Fibroblast of the aortic adventitia (primary cell): ENCODE measurements at regions not wholly inside any gene's neighbourhood (a gene's known extent, or its start where the extent isn't known, plus 50 kb on each side); places are given as distances from the start of the nearest gene placed in this dataset.
"Not testable (repeated sequence)": the region's sequence is repeated elsewhere in the genome, so short reads cannot be mapped to it uniquely, and the experiment has no call there.

ENCODE experiments used
- DNase-seq: peaks from one replicate; pipeline ENCODE4 v3.0.0-alpha.2; 2010; ENCODE audit warnings: low read depth
- H3K4me3 ChIP-seq: 2 replicates; pipeline ENCODE4 v1.5.1; 2011; ENCODE audit warnings: low read depth, mild to moderate bottlenecking, control low read depth, low read length, moderate library complexity
- TF ChIP-seq, protein P1 (sequence below): IDR thresholded peaks from 2 replicates; pipeline ENCODE4 v1.5.1; 2011; ENCODE audit warnings: mild to moderate bottlenecking, low read length, control low read depth, inconsistent platforms; ENCODE audit not compliant: insufficient read depth

DNA sequence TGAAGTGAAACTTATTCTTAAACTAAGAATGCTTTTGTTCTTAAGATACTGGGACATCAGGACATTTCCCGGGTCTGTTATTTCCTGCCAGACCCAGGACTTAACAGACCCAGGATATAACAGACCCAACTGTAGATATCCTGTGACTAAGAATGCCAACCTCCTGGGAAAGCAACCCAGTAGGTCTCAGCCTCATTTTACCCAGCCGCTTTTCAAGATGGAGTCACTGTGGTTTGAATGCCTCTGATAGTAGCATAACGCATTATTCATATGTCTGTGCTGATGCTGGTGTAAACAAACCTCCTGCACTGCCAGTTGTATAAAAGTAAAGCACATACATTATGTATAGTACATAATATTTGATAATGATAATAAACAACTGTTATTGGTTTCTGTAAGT lies 185.8 kb upstream of the GPRIN3 start:
- peak; percentile 16 for DNase-seq
- TF ChIP-seq, protein P1, sequence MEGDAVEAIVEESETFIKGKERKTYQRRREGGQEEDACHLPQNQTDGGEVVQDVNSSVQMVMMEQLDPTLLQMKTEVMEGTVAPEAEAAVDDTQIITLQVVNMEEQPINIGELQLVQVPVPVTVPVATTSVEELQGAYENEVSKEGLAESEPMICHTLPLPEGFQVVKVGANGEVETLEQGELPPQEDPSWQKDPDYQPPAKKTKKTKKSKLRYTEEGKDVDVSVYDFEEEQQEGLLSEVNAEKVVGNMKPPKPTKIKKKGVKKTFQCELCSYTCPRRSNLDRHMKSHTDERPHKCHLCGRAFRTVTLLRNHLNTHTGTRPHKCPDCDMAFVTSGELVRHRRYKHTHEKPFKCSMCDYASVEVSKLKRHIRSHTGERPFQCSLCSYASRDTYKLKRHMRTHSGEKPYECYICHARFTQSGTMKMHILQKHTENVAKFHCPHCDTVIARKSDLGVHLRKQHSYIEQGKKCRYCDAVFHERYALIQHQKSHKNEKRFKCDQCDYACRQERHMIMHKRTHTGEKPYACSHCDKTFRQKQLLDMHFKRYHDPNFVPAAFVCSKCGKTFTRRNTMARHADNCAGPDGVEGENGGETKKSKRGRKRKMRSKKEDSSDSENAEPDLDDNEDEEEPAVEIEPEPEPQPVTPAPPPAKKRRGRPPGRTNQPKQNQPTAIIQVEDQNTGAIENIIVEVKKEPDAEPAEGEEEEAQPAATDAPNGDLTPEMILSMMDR: no peak
- H3K4me3 ChIP-seq: no peak overlapping the region

DNA sequence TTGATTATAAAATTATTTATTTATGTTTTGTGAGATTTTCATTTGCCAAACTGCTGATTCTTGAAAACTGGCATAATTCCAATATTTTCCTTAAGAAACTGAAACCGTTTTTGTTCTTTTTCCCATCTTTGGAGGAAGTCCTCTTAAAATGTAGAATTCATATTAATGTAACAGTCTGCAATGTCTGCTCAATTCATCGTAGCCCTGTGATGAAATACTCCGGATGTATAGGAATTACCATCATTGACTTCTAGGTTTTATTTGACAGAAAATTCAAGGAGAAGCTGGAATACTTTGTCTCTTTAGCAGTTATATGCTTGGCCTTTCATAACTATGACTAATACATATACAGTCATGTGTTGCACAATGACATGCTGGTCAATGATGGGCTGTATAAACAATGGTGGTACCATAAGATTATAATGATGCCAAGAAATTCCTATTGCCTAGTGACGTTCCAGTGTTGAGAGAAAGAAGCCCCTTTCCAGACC lies 185.0 kb upstream of the GPRIN3 start:
- H3K4me3 ChIP-seq: no peak overlapping the region
- DNase-seq: peak; percentile 90
- TF ChIP-seq, protein P1: no peak

DNA sequence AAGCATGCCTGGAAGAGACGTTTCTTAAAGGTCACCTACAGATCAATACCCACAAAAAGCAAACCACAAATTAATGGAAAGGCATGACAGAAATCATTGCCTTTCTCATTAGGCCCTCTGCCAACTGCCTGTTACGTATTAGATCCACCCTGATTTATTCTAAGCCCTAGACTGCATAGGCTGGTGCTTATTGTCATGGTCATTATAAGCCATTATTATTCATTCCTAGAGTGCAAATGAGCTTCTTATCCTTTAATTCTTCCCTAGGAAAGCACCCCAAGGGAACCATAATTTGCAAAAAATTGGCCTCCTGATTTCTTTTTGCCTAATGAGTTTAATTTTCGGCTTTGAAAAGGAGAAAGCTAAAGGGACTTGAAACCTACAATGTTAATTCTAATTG lies 184.2 kb upstream of the GPRIN3 start:
- DNase-seq: no peak
- no peak overlapping the region for H3K4me3 ChIP-seq
- TF ChIP-seq, protein P1: no peak

DNA sequence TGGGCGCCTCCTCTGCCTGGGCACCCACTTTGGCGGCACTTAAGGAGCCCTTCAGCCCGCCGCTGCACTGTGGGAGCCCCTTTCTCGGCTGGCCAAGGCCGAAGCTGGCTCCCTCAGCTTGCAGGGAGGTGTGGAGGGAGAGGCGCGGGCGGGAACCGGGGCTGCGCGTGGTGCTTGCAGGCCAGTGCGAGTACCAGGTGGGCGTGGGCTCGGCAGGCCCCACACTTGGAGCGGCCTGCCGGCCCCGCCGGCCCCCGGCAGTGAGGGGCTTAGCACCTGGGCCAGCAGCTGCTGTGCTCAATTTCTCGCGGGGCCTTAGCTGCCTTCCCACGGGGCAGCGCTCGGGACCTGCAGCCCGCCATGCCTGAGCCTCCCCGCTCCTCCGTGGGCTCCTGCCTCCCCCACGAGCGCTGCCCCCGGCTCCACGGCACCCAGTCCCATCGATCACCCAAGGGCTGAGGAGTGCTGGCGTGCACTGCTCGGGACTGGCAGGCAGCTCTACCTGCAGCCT lies 182.4 kb upstream of the GPRIN3 start:
- not testable (repeated sequence) for DNase-seq, H3K4me3 ChIP-seq

DNA sequence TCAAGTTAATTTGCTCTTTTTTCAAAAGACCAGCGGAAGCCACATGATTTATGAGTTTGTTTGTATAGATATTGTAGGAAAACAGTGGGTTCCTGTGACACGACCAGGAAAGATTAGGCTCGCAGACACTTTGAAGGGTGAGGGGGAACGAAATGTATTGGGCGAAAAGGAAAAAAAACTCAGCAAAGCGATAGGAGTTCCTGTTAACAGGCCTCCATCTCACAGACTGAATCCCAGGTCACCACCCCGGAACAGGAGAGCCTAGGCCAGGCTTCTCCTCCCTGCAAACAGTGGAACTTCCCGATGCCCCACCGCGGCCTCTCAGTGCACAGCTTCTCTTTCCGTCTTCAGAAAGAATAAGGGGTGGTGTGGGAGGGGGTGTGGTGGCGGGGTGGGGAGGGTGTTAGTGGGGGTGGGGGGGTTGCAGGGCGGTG lies 181.8 kb upstream of the GPRIN3 start:
- no peak overlapping the region for H3K4me3 ChIP-seq
- DNase-seq: no peak
- TF ChIP-seq, protein P1: no peak

DNA sequence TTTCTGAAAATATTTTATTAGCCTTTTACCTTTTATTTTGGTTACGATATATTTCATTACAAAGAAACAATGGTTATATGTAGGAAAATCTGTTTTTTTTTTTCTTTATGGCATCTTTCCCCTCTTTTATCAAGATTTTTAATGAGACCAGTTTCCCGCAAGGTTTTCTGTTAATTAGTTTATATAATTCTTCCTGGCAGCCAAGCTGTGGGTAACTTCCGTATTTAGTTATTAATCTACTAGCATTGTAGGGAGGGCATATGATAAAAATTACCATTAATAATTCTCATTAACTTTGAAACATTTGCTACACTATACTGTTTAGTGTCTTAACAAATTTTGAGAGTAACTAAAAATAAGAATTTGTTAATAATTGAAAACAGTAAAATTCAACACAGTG lies 181.1 kb upstream of the GPRIN3 start:
- DNase-seq: no peak
- no peak overlapping the region for H3K4me3 ChIP-seq
- TF ChIP-seq, protein P1: no peak

DNA sequence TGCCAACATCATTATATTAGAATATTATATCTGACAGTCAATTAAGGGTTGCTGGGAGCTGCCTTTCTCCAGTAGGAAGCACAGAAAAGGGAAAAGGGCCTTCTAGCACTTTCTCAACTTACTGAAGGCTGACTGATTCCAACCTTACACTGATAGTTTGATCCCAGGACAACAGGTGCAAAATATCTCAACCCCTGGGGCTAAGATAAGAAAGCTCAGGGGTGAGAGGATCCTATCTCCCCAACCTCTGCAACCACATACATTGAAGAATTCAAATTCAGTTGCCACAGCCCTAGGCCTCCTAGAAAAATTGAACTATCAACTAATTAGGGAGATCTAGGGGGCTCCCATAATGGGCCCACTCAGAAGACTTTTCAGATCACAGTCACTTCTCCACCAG lies 179.1 kb upstream of the GPRIN3 start:
- DNase-seq: no peak
- TF ChIP-seq, protein P1: no peak
- H3K4me3 ChIP-seq: no peak overlapping the region
